ENCODE measurements at regions not wholly inside any gene's neighbourhood (a gene's known extent, or its start where the extent isn't known, plus 50 kb on each side); places are given as distances from the start of the nearest gene placed in this dataset.

GRCh38 chrY:8690901-8691685 lies 646.2 kb upstream of the TSPY4 start:
- no peak for DNase-seq

- no peak for DNase-seq
Measured at GRCh38 chrY:8698571-8698970, 638.7 kb upstream of the TSPY4 start.

- no peak for DNase-seq
Measured at GRCh38 chrY:8705636-8706300, 631.5 kb upstream of the TSPY4 start.

- DNase-seq = no peak
Measured at GRCh38 chrY:8712296-8712695, 625.0 kb upstream of the TSPY4 start.

DNA sequence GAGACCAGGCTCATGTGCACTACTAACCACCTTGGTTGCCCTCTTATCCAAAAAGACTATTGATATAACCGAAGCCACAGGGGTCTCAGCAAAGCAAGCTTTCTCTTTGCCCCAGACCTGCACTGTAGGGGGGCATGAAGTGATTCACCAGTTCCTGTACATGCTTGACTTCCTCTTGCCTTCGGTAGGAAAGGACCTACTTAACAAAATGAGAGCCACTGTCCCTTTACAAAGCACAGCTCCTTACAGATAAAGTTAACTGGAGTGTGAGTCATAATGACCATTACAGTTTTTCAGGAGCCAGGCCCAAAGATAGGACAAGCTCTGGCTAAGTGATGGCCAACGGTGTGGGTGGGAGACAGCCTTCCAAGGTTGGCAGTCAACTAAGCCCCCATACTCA lies 622.0 kb upstream of the TSPY4 start:
- no peak for DNase-seq

DNA sequence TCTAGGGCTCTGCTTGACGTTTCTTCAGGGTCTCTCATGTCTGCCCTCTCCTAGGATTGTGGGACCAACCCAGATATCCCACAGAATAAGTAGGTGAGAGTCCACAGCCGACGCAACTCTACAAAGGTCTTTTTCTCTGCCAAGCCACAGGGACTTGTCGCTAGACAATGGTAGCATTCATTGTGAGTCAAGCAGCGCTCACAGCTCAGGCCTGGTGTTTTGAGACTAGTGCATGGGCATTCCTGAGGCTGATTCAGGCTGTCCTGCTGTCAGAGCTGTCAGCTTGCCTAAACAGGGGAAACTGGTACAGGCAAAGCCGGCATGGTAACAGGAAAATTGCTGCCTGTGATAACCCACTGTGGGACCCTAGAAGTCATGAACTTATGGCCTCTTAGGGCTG lies 610.6 kb upstream of the TSPY4 start:
- no peak for DNase-seq

- no peak for DNase-seq
Measured at GRCh38 chrY:8729971-8730370, 607.3 kb upstream of the TSPY4 start.

DNA sequence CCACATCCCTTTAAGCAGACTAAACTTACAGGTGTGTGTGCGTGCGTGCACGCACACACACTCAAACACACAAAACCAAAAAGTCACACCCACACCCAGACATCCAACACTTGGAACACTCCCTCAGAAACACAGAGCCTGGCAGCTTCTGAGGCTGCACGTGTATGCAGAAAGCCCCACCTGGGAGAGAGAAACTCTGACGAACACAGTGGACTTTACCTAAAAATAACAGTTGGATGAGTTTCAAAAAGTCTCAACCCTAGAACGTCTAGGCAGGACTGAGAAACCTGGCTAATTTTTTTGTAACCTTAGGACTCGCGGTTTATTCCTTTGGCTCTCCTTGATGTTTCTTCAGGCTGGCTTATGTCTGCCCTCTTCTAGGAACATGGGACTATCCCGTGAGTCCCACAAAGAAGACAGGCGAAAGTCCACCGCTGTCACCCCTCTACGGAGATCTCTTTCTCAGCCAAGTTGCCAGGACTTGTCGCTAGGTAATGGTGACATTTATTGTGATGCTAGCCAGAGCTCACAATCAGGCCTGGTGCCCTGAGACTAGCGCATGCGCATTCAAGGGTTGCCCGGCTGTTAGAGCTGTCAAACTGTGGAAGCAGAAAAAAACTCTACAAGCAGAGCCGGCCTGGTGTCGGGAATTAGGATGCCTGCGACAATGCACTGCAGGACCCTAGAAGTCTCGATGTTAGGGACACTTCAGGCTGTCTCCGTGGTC lies 595.8 kb upstream of the TSPY4 start:
- DNase-seq = no peak

DNA sequence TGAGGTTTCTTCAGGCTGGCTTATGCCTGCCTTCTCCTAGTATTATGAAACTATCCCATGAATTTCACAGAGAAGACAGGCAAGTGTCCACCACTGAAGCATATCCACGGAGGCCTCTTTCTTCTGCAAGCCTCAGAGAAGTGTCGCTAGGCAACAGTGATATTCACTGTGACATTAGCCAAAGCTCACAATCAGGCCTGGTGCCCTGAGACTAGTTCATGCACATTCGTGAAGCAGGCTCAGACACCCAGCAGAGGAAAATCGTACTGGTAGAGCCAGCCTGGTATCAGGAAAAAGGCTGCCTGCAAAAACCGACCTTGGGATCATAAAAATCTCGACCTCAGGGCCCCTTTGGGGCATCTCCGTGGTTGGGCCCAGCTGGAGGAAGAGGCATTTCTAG lies 573.1 kb upstream of the TSPY4 start:
- DNase-seq = no peak

DNA sequence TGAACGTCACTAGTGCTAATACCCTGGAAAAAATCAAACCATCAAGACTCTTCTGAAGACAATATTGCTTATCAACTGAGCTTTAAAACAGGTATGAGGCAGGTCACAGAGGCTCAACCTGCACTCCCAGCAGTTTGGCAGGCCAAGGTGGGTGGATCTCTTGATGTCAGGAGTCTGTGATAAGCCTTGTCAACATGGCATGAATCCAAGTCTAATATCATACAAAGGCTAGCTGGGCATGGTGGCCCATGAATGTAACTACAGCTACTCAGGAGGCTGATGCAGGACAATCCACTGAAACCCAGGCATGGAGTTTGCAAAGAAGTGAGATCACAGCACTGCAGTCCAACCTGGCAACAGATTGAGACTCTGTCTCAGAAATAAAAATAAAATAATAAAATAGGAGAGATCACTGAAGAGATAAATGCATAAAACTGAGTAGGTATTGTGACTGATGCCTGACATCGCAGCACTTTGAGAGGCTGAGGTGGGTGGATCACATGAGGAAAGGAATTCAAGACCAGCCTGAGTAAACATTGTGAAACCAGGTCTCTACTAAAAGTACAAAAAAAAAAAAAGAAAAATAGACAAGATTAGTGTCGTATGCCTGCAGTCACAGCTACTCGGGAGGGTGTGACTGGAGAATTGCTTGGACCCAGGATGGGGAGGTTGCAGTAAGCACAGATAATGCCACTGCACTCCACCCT lies 555.9 kb upstream of the TSPY4 start:
- DNase-seq = no peak

GRCh38 chrY:8794561-8794960 lies 542.7 kb upstream of the TSPY4 start:
- no peak for DNase-seq

- DNase-seq = no peak
Measured at GRCh38 chrY:8804317-8804716, 532.9 kb upstream of the TSPY4 start.

DNA sequence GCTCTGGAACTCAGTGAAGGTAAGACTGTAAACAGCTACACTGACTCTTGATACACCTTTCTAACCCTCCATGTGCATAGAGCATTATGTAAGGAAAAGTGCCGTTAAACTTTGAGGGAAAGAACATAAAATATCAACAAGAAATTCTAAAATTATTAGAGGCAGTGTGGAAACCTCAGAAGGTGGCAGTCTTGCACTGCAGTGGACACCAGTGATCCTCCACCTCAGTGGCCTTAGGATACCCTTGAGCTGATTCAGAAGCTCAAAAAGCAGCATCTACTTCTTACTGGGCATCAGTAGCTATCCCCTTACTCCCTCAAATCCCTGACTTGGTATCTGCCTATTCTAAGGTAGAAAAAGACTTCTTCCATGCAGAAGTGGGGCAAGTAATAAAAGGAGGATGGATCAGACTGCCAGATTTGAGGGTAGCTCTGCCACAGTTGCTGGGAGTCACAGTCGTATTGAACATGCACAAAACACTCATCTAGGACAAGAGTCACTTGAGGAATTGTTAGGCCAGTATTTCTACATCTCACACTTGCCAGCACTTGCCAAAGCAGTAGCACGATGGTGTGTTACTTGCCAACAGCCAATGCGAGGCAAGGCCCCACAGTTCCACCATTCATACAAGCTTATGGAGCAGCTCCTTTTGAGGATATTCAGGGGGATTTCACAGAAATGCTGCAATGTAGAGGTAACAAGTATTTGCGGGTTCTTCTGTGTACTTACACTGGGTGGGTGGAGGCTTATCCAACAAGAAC lies 529.4 kb upstream of the TSPY4 start:
- DNase-seq = no peak

GRCh38 chrY:8808611-8809010 lies 528.7 kb upstream of the TSPY4 start:
- no peak for DNase-seq

- no peak for DNase-seq
Measured at GRCh38 chrY:8809076-8809475, 528.2 kb upstream of the TSPY4 start.

- DNase-seq = no peak
Measured at GRCh38 chrY:8814143-8814542, 523.1 kb upstream of the TSPY4 start.

- DNase-seq = no peak
Measured at GRCh38 chrY:8815616-8816015, 521.6 kb upstream of the TSPY4 start.

GRCh38 chrY:8820032-8820431 lies 517.2 kb upstream of the TSPY4 start:
- DNase-seq = no peak

DNA sequence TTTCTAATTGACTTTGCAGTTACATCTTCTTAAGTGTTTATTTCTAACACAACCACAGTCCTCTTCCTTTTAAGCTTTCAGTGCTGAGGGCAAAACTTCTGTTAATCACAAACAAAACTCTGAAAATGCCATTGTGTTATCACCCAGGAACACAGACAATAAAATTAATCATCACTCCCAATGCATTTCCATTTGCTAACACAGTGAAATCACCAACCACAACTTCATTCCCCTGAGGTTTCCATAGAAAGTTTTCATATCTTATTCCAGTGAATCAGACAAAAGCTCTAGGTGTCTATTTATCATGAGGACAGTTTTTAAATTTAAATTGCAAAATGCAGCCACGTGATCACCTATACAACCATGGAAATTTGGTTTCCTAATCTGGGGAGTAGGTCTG lies 516.2 kb upstream of the TSPY4 start:
- no peak for DNase-seq

DNA sequence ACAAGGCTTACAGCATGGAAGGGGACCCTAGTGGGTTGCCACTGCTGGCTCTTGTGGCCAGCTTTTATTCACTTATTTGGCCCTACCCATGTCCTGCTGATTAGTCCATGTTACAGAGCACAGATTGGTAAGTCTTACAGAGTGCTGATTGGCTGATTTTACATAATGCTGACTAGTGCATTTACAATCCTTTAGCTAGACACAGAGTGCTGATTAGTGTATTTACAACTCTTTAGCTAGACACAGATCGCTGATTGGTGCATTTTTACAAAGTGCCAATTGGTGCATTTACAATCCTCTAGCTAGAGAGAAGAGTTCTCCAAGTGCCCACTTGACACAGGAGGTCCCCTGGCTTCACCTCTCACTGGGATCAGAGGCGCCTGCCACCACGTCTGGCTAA lies 485.0 kb upstream of the TSPY4 start:
- DNase-seq = no peak

DNA sequence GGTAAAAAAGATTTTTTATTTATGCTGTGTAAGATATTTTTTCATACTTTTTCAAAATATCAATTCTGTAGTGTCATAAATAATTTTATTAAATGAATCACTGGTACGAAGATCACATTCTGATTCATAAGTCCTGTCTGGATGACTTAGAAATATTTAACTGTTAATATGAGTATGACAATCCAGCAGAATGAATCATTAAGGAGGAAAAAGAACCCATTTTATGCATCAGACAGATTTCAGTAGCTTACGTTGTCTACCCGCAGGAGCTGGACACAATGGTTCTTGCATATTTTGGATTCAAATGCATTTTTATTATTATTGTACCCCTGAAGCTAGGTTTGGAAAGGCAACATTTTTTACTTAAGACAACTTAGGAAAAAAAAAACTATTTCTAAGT lies 448.9 kb upstream of the TSPY4 start:
- DNase-seq = no peak

- no peak for DNase-seq
Measured at GRCh38 chrY:8897876-8898275, 439.4 kb upstream of the TSPY4 start.

- DNase-seq = no peak
Measured at GRCh38 chrY:8905141-8905540, 432.1 kb upstream of the TSPY4 start.
